Amygdala (tissue), 56 donors: ENCODE measurements at regions not wholly inside any gene's neighbourhood (a gene's known extent, or its start where the extent isn't known, plus 50 kb on each side); places are given as distances from the start of the nearest gene placed in this dataset.
A peak's percentile ranks its signal among the peaks of the same experiment; 100 is the strongest.

ENCODE experiments used
- DNase-seq, 56 donors: peaks; one replicate each; lab custom pipeline; 2025; lab: John Stamatoyannopoulos, UW

- DNase-seq, result peak in 1 of 56 donors; percentile 10
Measured at GRCh38 chr12:48286665-48287064, 64.1 kb downstream of the ZNF641 start.

- peak in 1 of 56 donors; percentile 7 for DNase-seq
Measured at GRCh38 chr12:48285751-48286650, 64.7 kb downstream of the ZNF641 start.

- no peak for DNase-seq
Measured at GRCh38 chr12:48281811-48282210, 68.9 kb downstream of the ZNF641 start.

- peak in 2 of 56 donors; percentile 6 to 11 for DNase-seq
Measured at GRCh38 chr12:48280572-48280971, 70.1 kb downstream of the ZNF641 start.

- DNase-seq, result no peak
Measured at GRCh38 chr12:48279601-48280000, 71.1 kb downstream of the ZNF641 start.

GRCh38 chr12:48279101-48279500 is 71.6 kb downstream of the ZNF641 start:
- no peak for DNase-seq

- DNase-seq, result no peak
Measured at GRCh38 chr12:48276621-48277020, 73.5 kb upstream of the OR10AD1 start.

GRCh38 chr12:48266826-48267225 is 63.7 kb upstream of the OR10AD1 start:
- no peak for DNase-seq

GRCh38 chr12:48265777-48266176 is 62.7 kb upstream of the OR10AD1 start:
- no peak for DNase-seq

- no peak for DNase-seq
Measured at GRCh38 chr12:48263617-48264016, 60.5 kb upstream of the OR10AD1 start.

- DNase-seq, result no peak
Measured at GRCh38 chr12:48261773-48262172, 58.7 kb upstream of the OR10AD1 start.
